ENCODE measurements at regions not wholly inside any gene's neighbourhood (a gene's known extent, or its start where the extent isn't known, plus 50 kb on each side); places are given as distances from the start of the nearest gene placed in this dataset.

- no peak for ATAC-seq (ENCODE audit: low FRiP score)
- TF ChIP-seq CTCF (IDR thresholded peaks at IDR 0.05): no peak
- no peak for DNase-seq (ENCODE audit: low spot score)
Observed at GRCh38 chr9:19732441-19732951, 56.3 kb downstream of the SLC24A2 start.

- no peak for DNase-seq (ENCODE audit: low spot score)
- ATAC-seq (ENCODE audit: low FRiP score): no peak
- no peak for TF ChIP-seq CTCF (IDR thresholded peaks at IDR 0.05)
Observed at GRCh38 chr9:19728101-19728500, 60.7 kb downstream of the SLC24A2 start.

GRCh38 chr9:19725970-19726369 lies 62.9 kb downstream of the SLC24A2 start:
- no peak for TF ChIP-seq CTCF (IDR thresholded peaks at IDR 0.05)
- ATAC-seq (ENCODE audit: low FRiP score) (no peak), DNase-seq (ENCODE audit: low spot score) (no peak)

- TF ChIP-seq CTCF (IDR thresholded peaks at IDR 0.05): no peak
- ATAC-seq (ENCODE audit: low FRiP score) (no peak), DNase-seq (ENCODE audit: low spot score) (no peak)
Observed at GRCh38 chr9:19720377-19720776, 68.5 kb downstream of the SLC24A2 start.

GRCh38 chr9:19703702-19704101 lies 85.1 kb downstream of the SLC24A2 start:
- no peak for TF ChIP-seq CTCF (IDR thresholded peaks at IDR 0.05)
- DNase-seq (ENCODE audit: low spot score) (no peak), ATAC-seq (ENCODE audit: low FRiP score) (no peak)

GRCh38 chr9:19701991-19702390 lies 86.8 kb downstream of the SLC24A2 start:
- no peak for DNase-seq (ENCODE audit: low spot score)
- no peak for TF ChIP-seq CTCF (IDR thresholded peaks at IDR 0.05)

GRCh38 chr9:19701274-19701673 lies 87.6 kb downstream of the SLC24A2 start:
- ATAC-seq (ENCODE audit: low FRiP score): no peak
- no peak for TF ChIP-seq CTCF (IDR thresholded peaks at IDR 0.05)

More at GRCh38 chr9:19701991-19702390, 86.8 kb downstream of the SLC24A2 start:
- no peak for ATAC-seq (ENCODE audit: low FRiP score)

More at GRCh38 chr9:19701274-19701673, 87.6 kb downstream of the SLC24A2 start:
- no peak for DNase-seq (ENCODE audit: low spot score)
